Calu3 (cell line): ENCODE measurements at regions not wholly inside any gene's neighbourhood (a gene's known extent, or its start where the extent isn't known, plus 50 kb on each side); places are given as distances from the start of the nearest gene placed in this dataset.
"Not testable (repeated sequence)": the region's sequence is repeated elsewhere in the genome, so short reads cannot be mapped to it uniquely, and the experiment has no call there.

ENCODE experiments used
- BruUV-seq: library from RNA; stranded (reverse); fragments of 400-500 nt; replicated peaks from 2 replicates; lab custom pipeline; 2021; lab: Mats Ljungman, UMichigan
- CTCF ChIA-PET: fragments of 300-600 bp; sonication (Branson Sonifier 250); formaldehyde crosslinking; loops from one replicate; lab custom pipeline; 2022; ENCODE audit warnings: antibody characterized with exemption; lab: Charles Lee
- DNase-seq: peaks from one replicate; pipeline ENCODE4 v3.0.0; 2022
- H3K27ac Mint-ChIP-seq: one replicate; pipeline ENCODE4 v1.8.0; 2022; ENCODE audit warnings: mixed read lengths; ENCODE audit not compliant: unreplicated experiment
- H3K27me3 Mint-ChIP-seq: one replicate; pipeline ENCODE4 v1.8.0; 2022; ENCODE audit warnings: mixed read lengths; ENCODE audit not compliant: unreplicated experiment
- H3K36me3 Mint-ChIP-seq: one replicate; pipeline ENCODE4 v1.8.0; 2022; ENCODE audit warnings: mild to moderate bottlenecking, moderate library complexity, mixed read lengths; ENCODE audit not compliant: insufficient read depth, unreplicated experiment
- H3K4me1 Mint-ChIP-seq: one replicate; pipeline ENCODE4 v1.8.0; 2022; ENCODE audit warnings: mild to moderate bottlenecking, low read depth, mixed read lengths; ENCODE audit not compliant: unreplicated experiment
- H3K4me3 Mint-ChIP-seq: one replicate; pipeline ENCODE4 v1.8.0; 2022; ENCODE audit warnings: mild to moderate bottlenecking, low read depth, moderate library complexity, mixed read lengths; ENCODE audit not compliant: unreplicated experiment
- H3K9me3 Mint-ChIP-seq: one replicate; pipeline ENCODE4 v1.8.0; 2022; ENCODE audit warnings: low read depth, mixed read lengths; ENCODE audit not compliant: unreplicated experiment
- CTCF ChIP-seq: fragments of 200-600 bp; IDR thresholded peaks from one replicate; pipeline ENCODE4 v1.8.0; 2022; ENCODE audit warnings: antibody characterized with exemption; ENCODE audit not compliant: unreplicated experiment
- intact Hi-C: fragments of 100-400 bp; cut with micrococcal nuclease; formaldehyde crosslinking; loops from one replicate; pipeline ENCODE4 v1.10.0; 2022; ENCODE audit not compliant: unreplicated experiment

- H3K4me1 Mint-ChIP-seq, H3K36me3 Mint-ChIP-seq, DNase-seq, H3K4me3 Mint-ChIP-seq, intact Hi-C loops, H3K9me3 Mint-ChIP-seq, H3K27ac Mint-ChIP-seq, CTCF ChIA-PET, BruUV-seq: not testable (repeated sequence)
- H3K27me3 Mint-ChIP-seq = peaks cover 34% of the 10 kb centered on the region
These were observed 117.0 kb downstream of the SDHAF3 start for GRCh38 chr7:97234494-97234893.

DNA sequence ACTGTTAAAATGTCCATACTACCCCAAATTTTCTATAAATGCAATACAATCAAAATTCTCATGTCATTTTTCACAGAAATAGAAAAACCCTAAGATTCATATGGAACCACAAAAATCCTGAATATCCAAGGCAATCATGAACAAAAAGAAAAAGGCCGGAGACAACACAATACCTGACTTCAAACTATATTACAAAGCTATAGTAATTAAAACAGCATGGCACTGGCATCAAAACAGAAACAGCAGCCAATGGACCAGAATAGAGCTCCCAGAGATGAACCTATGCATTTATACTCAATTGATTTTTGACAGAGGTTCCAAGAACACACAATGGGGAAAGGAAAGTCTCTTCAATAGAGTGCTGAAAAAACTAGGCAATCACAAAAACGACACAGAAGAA is 128.8 kb downstream of the SDHAF3 start:
- H3K4me1 Mint-ChIP-seq = no peaks in the 10 kb centered on the region
- H3K27ac Mint-ChIP-seq = no peak overlapping the region

GRCh38 chr7:97258187-97258586 is 140.7 kb downstream of the SDHAF3 start:
- BruUV-seq, H3K27me3 Mint-ChIP-seq, CTCF ChIA-PET, H3K9me3 Mint-ChIP-seq, H3K27ac Mint-ChIP-seq, H3K4me1 Mint-ChIP-seq, H3K36me3 Mint-ChIP-seq, intact Hi-C loops, DNase-seq, H3K4me3 Mint-ChIP-seq: not testable (repeated sequence)

More for the DNA sequence above, 128.8 kb downstream of the SDHAF3 start:
- no TSS peak for BruUV-seq
- Mint-ChIP-seq H3K4me3 (no peak overlapping the region), H3K9me3 (peaks cover 6% of the 10 kb centered on the region), H3K27me3 (no peaks in the 10 kb centered on the region), H3K36me3 (no peaks in the 10 kb centered on the region)
- CTCF ChIA-PET = no interaction called here
- intact Hi-C loops = no loop called here
- DNase-seq = no peak
- TF ChIP-seq CTCF = no peak

- no peak overlapping the region for H3K4me3 Mint-ChIP-seq
- H3K9me3 Mint-ChIP-seq = no peaks in the 10 kb centered on the region
- BruUV-seq = no TSS peak
- no peak overlapping the region for H3K27ac Mint-ChIP-seq
- intact Hi-C loops = no loop called here
- CTCF ChIA-PET = no interaction called here
- no peak for DNase-seq
- no peak for TF ChIP-seq CTCF
- no peaks in the 10 kb centered on the region for H3K27me3 Mint-ChIP-seq
- no peaks in the 10 kb centered on the region for H3K4me1 Mint-ChIP-seq
- H3K36me3 Mint-ChIP-seq = no peaks in the 10 kb centered on the region
These were observed 152.2 kb downstream of the SDHAF3 start for GRCh38 chr7:97269741-97270140.

DNA sequence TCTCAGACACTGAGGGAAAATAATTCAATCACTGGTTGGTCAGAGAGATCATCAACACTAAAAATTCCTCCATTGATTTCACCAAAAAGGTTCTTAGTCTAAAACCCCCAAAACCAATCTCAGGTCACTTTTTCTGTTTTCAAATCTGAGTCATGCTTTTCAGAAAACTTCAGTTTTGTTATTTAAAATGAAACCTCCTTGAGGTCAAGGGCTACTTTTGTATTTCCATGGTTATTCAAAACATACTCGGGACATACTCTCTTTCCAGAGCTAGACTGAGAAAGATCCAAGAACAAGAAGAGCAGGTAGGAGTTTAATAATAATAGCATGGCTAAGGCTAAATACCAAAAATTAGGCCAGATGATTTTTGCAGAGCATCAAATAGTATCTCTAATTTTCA is 152.8 kb downstream of the SDHAF3 start:
- Mint-ChIP-seq H3K4me1 (no peaks in the 10 kb centered on the region), H3K36me3 (no peaks in the 10 kb centered on the region), H3K27ac (no peak overlapping the region), H3K27me3 (no peaks in the 10 kb centered on the region), H3K4me3 (no peak overlapping the region), H3K9me3 (no peaks in the 10 kb centered on the region)
- CTCF ChIA-PET = no interaction called here
- DNase-seq = no peak
- no peak for TF ChIP-seq CTCF
- intact Hi-C loops = no loop called here
- BruUV-seq = no TSS peak
